ENCODE measurements at regions not wholly inside any gene's neighbourhood (a gene's known extent, or its start where the extent isn't known, plus 50 kb on each side); places are given as distances from the start of the nearest gene placed in this dataset.
"Not testable (repeated sequence)": the region's sequence is repeated elsewhere in the genome, so short reads cannot be mapped to it uniquely, and the experiment has no call there.

DNA sequence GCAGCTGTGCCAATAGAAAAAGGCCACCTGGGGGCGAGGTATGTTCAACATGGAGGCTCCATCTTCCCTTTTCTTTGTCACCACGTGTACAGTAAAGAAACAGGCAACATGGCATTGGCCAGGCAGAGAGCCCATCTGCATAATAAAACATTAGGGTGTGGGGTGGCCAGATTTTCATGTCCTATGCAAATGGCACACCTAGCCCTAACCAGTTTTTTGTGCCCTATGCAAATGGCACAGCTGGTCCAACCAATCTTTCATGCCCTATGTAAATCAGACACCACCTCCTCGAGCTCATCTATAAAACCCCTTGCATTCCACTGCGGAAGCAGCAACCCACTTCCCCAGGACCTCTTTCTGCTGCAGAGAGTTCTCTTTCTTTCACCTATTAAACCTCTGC is 149.1 kb upstream of the RGS6 start:
- DNase-seq (ENCODE audit: low read depth), result no peak

DNA sequence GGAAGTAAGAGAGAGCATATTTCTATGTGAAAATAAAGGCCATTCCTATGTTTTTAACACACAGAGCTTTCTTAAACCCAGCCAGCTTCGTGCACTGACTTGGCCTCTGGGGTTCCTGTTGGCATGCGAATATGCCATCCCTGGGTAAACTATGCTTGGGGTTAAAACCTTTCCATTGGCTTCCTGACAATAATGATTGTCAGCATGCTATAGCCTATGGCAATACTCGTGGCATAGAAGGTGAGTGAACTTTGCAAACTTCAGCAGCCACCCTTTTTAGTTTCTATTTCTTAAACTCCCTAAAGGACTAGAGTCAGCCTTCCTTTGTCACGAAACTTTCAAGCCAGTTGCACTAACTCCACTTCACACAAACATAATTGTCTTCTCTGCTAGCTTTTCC is 148.4 kb upstream of the RGS6 start:
- no peak for DNase-seq (ENCODE audit: low read depth)

DNA sequence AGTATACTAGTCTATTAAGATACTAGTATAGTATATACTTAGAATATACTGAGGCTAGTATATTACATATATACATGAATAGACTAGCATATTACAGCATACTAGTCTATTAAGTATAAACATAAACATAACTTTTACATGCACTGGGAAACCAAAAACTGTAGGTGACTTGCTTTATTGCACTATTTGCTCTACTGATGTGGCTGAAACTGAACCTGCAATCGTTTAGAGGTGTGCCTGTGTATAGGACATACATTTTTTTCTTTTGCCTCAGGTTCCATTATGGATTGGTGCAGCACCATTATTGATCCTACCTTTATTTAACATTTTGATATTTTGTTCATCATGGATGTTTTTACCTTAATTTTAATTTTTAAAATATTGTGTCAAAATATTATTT is 143.2 kb upstream of the RGS6 start:
- DNase-seq (ENCODE audit: low read depth), result no peak

DNA sequence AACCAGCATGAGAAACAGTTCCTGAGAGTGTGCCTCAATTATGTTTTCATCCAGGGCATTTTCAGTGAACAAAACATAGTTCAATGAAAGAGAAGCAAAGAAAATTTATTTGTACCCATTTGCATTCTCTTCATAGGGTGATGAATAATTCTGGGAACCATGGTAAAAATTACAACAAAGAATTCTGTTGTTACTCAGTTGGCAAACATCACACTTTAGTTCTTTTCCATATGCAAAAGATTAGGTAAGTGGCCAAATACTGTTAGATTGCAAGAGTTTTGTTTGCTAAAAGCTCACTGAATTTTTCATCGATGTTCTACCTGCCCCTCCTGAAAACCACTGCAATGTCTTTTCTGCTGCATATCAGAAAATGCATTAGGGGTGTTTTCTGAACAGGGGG is 132.4 kb upstream of the RGS6 start:
- DNase-seq (ENCODE audit: low read depth), result no peak

DNA sequence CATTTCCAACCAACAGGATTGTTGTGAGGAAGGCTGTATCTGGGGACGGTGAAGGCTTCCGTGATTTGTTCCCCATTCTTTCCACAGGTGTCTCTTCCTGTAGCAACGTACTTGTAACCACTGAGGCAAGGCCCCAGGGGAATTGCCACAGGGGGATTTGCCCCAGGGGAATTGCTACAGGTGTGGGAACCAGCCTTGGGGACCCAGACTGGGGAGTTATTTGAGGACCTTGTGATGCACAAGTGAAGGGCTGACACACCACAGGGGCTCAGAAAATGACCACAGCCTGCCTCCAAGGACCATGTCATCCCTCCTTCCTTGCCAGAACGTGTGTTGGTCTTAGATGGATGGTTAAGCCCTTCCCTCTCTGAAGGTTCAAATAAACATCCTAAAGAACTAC is 131.4 kb upstream of the RGS6 start:
- no peak for DNase-seq (ENCODE audit: low read depth)

DNA sequence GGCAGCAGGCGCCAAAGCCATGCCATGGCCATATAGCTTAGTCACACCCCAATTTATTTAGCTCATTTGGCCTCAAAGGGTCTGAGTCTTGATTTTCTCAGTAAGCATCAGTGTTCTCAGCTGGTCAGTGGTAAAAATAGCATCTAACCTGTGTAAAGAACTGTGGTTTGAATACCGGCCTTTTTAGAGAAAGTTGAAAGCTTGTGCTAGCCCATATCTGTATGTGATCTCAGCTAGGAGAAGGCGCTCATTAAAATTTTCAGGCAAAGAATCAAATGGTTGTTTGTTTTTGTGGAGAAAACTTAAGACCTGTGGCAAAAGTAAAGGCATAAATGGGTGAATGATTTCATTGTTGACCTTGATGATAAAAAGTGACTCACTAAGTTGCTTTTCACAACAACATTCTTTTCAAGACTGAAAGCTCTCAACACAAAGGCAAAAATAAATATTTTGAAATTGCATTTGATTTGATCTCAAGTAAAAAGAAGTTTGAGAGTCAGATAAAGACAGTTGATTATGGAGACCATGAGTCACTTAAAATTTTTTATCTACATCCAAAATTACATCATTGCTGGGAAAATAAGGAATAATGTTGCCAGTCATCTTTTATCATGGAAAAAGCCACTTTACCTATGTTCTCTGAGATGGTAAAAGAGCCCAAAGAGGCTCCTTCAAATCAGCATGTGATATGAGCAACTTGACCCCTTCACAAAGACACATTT is 128.5 kb upstream of the RGS6 start:
- peak; percentile 47 for DNase-seq (ENCODE audit: low read depth)

DNA sequence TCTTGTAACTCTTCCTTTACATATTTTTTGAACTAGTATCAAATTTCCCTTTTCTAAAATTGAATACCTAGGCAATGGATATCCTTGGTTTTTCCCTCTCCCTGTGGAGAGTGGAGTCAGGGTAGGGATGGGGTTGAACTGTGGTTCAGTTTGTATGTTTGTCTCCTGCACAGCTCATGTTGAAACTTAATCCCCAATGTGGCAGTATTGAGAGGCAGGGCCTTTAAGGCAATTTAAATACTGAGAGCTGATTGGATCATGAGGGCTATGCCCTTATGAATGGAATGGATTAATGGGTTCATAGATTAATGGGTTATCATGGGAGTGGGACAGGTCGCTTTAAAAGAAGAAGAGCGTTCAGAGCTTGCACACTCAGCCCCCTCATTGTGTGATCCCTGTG is 127.2 kb upstream of the RGS6 start:
- DNase-seq (ENCODE audit: low read depth), result no peak

DNA sequence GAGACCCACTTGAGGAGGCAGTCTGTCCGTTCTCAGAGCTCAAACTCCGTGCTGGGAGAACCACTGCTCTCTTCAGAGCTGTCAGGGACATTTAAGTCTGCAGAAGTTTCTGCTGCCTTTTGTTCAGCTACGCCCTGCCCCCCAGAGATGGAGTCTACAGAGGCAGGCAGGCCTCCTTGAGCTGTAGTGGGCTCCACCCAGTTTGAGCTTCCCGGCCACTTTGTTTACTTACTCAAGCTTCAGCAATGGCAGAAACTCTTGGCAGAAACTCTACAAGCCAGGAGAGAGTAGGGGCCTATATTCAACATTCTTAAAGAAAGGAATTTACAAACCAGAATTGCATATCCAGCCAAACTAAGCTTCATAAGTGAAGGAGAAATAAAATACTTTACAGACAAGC is 125.2 kb upstream of the RGS6 start:
- DNase-seq (ENCODE audit: low read depth), result not testable (repeated sequence)

DNA sequence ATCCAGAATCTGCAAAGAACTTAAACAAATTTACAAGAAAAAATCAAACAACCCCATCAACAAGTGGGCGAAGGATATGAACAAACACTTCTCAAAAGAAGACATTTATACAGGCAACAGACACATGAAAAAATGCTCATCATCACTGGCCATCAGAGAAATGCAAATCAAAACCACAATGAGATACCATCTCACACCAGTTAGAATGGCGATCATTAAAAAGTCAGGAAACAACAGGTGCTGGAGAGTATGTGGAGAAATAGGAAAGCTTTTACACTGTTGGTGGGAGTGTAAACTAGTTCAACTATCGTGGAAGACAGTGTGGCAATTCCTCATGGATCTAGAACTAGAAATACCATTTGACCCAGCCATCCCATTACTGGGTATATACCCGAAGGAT is 121.4 kb upstream of the RGS6 start:
- not testable (repeated sequence) for DNase-seq (ENCODE audit: low read depth)

DNA sequence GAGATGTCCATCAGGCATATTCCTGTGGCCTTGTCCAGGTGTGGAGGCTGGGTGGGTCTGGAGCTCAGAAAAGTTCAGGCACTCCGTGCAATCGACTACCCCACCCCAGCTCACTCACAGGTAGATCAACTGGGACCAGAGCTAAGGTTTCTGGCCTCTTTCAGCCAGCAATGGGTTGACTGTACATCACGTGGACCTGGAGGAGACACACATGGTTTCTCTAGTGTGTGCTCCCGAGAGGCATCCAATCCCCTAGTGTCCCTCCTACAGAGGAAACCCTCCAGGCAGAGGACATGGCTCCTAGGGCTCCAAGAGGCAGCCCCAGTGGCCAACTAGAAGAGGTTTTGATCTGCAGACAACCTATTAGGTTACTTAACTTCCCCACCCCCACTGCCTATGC is 119.5 kb upstream of the RGS6 start:
- no peak for DNase-seq (ENCODE audit: low read depth)

DNA sequence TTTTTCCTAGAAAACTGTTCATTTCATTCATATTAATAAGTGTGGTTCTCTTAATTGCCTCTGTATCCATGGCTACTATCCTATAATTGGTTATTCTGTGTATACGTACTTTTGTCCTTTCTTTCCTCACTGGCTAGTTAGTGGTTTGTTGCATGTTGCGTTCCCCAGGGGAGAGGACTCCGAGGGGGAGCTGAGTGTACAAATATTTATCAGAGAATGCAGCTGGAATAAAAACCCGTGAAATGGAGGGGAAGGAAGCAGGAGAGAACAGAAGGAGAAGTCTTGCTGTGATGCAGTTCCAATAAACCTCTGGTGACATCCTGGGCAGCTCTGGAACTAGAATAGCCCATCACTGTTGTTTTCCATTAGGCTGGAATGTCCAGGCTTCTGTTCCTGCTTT is 117.1 kb upstream of the RGS6 start:
- DNase-seq (ENCODE audit: low read depth), result no peak

DNA sequence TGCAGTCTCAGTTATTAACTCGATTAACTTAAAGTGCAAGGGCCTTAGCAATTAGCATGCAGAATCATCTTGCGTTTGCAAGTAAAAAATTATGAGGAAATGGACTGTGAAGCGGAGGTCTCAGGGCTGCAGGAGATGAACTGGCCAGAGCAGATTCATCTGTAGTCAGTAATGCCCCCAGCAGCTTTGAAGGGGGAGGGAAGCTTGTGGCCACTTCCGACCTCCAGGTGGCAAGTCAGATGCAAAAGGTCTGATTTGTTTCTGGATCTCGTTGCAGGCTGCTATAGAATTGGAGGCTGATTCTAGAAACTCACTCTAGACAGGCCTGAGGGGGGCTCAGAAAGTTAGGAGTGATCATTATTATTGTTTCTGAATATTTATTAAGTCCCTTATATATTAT is 107.4 kb upstream of the RGS6 start:
- DNase-seq (ENCODE audit: low read depth), result no peak

DNA sequence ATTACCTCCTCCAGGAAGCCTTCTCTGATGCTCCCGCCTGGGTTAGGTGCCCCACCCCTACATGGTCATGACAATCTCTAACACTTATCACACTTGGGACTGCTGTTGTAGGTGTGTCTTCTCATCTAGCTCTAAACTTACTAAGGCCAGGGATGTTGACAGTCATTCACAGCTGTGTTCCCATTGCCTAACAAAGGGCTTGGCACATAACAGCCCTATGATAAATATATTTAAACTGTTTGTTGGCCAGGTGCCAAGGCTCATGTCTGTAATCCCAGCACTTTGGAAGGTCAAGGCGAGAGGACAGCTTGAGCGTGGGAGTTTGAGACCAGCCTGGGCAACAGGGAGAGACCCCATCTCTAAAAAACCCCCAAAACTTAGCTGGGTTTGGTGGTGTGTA is 98.8 kb upstream of the RGS6 start:
- DNase-seq (ENCODE audit: low read depth), result no peak

DNA sequence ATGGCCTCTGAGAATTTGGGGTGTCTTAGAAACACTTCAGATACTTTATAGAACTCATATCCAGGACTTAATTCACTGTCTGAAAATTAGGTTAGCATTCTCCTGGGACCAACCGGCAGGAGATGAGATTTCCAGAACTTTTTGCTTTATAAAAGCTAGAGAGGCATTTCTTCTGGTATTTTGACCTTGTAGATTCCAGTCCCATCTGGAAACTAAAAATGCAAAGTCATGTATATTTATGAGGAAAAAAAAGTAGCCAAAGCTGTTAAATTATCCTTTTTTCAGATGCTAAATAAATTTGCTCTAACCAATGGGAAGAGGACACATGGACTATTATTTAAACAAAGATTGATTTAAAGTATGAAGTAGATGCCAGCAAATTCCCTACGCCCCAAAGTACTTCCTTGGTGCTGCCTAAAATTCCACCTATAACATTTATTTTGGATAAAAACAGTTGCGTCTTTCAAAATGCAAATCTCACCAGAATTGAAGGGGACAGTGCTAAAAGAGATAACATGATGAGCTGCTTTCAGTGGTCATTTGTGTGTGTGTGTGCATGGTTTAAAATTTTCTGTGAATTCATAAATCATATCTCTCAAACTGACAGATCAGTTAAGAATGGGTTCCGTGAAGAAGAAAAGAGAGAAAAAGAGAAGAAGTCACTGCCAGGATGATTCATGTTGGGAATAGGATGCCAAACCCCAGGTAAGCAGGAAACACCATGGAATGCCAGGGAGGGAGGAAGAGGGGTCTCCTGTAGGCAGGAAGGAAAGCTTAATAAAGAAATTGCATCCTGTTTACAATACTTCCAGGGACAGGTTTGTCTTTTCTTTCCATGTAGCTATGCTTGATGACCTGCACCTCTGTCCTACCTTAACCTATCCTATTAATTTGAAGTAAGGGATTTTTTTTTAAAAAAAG is 97.7 kb upstream of the RGS6 start:
- DNase-seq (ENCODE audit: low read depth), result no peak

DNA sequence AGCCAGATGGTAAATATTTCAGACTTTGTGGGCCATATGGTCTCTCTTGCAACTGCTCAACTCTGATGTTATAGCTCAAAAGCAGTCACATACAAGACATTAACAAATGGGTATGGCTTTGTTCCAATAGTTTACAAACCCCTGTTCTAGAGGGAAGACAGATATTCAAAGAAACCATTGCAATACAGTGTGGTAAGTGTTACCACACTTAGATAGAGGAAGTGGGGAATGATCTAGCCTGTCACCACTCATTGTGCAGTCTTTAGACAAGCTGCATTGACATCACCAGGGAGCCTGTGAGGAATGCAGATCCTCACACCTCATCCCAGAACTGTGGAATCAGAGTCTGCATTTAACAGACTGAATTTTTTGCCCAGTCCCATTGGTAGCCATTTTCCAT is 80.0 kb upstream of the RGS6 start:
- no peak for DNase-seq (ENCODE audit: low read depth)

DNA sequence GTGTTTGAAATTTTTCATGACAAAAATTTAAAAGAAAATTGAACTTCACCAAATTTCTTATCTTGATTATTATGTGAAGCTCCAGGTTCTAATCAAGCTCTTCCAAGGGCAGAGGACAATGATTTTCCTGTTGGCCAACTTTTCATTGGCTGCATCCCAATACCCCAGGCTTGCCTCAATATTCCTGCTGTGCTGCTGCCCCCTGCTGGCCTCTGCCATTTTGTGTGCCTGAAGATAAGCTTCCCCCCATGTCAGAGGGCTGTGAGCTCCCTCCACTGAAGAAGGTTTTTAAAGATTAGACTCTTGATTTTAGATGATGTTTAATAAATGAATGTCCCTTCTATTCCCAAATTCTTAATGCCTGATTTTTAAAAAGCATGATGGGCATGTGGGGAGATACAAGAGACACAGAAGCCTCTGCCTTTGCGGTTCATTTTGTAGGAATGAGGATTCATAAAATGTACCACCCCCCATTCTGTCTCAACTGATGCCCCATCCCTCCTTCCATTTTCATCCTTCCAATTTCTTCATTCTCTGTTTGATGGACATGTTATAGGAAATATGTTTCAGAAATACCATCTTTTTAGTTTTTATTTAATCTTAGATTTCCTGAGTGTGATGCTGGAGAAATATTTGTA is 76.7 kb upstream of the RGS6 start:
- peak; percentile 17 for DNase-seq (ENCODE audit: low read depth)

DNA sequence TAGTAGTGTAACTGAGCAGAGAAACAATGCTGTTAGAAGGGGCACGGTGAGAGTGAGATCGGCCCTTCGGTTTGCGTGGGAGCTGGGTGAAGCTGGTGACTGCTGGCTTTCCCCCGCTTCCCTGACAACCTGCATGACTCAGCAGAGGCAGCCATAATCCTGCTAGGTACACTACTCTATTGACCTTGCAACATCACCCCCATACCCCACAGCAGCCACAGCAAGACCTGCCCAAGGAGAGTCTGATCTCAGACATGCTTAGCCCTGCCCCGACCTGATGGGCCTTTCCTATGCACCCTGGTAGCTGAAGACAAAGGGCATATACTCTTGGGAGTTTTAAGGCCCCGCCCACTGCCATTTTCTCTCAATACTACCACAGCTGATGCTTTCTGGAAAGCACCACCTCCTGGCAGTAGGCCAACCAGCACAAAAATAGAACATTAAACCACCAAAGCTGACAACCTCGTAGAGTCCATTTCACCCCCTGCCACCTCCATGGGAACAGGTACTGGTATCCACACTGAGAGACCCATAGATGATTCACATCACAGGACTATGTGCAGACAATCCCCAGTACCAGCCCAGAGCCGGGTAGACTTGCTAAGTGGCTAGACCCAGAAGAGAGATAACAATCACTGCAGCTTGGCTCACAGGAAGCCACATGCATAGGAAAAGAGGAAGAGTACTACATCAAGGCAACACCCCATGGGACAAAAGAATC is 75.9 kb upstream of the RGS6 start:
- no peak for DNase-seq (ENCODE audit: low read depth)

DNA sequence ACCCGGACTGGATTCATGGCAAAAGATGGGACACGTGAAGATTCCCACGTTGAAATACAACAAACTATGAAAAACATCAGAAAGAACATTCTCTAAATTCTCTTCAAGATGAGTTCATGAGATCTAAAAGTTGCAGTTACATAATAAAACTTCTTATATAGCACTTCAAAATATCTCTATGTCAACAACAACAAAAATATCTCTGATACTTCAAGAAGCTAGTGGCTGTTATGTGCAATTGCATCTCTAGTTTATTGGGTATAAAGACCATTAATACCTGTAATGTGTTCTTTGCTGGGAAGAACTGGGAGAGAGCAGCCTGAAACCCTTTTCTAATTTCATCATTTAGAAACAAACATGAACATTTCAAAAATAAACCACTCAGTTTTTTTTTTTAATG is 69.2 kb upstream of the RGS6 start:
- no peak for DNase-seq (ENCODE audit: low read depth)

DNA sequence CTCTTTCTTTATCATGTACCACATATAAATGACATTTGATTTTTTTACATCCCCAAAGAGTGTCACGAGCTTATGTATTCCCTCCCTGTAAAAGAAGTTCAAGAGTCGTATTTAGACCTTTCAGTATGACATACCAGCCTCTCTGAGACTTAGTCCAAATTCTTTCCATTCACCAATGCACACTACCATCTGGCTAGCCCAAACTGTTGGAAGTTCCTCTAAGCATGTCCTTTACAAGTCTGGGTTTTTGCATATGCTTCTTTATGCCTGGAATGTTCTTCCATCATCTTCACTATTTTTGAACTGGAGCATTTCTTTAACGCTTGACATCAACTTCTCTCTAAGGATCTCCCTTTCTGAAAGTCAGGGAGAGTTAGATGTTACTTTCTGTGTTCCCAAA is 68.5 kb upstream of the RGS6 start:
- no peak for DNase-seq (ENCODE audit: low read depth)
